C4-2B (cell line): ENCODE measurements at regions not wholly inside any gene's neighbourhood (a gene's known extent, or its start where the extent isn't known, plus 50 kb on each side); places are given as distances from the start of the nearest gene placed in this dataset.

Experiments
- CTCF ChIP-seq: fragments of 450-650 bp; conservative IDR thresholded peaks from 2 replicates; pipeline ENCODE4 v1.5.1; 2017; ENCODE audit warnings: mild to moderate bottlenecking
- ZFX ChIP-seq: fragments of 450-650 bp; IDR thresholded peaks from 2 replicates; pipeline ENCODE4 v1.6.1; 2017

DNA sequence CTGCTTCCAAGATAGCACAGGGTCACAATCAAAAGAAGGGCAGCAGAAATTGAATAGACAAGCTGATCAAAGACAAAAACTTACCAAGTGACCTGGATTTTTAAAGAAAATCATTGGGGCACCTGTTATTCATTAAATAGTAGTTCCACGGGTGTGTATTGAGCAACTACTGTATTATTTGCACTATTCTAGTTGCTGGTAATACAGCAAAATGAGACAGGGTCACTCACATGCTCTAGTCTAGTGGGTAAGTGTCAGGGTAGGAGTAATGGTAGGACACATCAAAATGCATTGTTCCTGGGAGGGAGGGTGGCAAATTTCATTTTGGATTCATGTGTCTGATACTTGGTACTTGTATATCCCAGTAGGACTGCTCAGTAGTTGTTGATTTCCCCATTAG, 127.9 kb downstream of the SQOR start:
- TF ChIP-seq CTCF (no peak), ZFX (no peak)
